ENCODE measurements at regions not wholly inside any gene's neighbourhood (a gene's known extent, or its start where the extent isn't known, plus 50 kb on each side); places are given as distances from the start of the nearest gene placed in this dataset.

DNA sequence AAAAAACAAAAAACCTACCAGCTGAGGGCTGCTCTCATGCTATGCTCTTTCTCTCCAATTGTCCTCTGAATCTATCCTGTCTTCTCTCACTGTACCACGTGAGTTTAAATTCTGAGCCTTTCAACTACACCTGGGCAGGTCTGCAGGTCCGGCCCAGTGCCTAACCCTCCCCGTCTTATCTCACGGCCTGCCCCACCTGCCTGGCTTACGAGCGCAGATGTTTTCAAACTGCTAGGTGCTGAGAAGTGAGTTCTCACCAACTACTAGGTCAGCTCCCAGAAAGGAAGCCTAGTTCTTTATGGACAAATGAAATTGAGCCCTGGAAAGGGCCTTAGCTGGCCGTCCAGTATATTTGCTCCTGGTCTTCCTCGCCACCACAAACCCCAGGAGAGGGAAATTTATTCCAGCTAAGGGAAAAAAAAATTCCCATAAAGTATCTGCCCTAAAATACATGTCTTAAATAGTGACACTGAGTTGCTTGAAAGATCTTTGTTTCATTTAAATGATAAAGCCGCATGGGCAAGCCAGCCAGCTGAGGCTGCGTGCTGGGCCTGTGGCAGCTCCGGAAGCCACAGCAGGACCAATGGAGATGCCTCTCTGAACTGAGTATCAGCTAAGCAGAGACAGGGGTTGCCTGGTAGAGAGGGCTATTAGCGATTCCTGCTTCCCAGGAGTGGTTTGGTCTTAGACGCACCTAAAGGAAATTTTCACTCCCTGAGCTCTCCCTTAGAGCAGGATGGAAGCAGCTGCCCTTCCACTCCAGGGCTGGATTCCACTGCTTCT is 92.5 kb upstream of the NCK2 start:
- TF ChIP-seq EZH2phosphoT487 (IDR thresholded peaks at IDR 0.05; ENCODE audit: borderline replicate concordance) = no peak
- TF ChIP-seq, protein P1, sequence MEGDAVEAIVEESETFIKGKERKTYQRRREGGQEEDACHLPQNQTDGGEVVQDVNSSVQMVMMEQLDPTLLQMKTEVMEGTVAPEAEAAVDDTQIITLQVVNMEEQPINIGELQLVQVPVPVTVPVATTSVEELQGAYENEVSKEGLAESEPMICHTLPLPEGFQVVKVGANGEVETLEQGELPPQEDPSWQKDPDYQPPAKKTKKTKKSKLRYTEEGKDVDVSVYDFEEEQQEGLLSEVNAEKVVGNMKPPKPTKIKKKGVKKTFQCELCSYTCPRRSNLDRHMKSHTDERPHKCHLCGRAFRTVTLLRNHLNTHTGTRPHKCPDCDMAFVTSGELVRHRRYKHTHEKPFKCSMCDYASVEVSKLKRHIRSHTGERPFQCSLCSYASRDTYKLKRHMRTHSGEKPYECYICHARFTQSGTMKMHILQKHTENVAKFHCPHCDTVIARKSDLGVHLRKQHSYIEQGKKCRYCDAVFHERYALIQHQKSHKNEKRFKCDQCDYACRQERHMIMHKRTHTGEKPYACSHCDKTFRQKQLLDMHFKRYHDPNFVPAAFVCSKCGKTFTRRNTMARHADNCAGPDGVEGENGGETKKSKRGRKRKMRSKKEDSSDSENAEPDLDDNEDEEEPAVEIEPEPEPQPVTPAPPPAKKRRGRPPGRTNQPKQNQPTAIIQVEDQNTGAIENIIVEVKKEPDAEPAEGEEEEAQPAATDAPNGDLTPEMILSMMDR (conservative IDR thresholded peaks at IDR 0.05; ENCODE audit: low read length) = no peak
- H3K9me3 ChIP-seq (ENCODE audit: insufficient read depth, low read depth, low read length) = no peaks in the 10 kb centered on the region
- H3K79me2 ChIP-seq (ENCODE audit: insufficient read depth, low read length) = no peaks in the 10 kb centered on the region
- no peaks in the 10 kb centered on the region for H3K9me2 ChIP-seq (replicated peaks; ENCODE audit: low read depth, low read length)
- no peaks in the 10 kb centered on the region for H3K4me1 ChIP-seq (ENCODE audit: insufficient read depth, low read length, poor library complexity, severe bottlenecking)
- H3K36me3 ChIP-seq (ENCODE audit: insufficient read depth, low read length) = no peaks in the 10 kb centered on the region
- no peak overlapping the region for H3K9ac ChIP-seq (ENCODE audit: low read depth, low read length, poor library complexity, severe bottlenecking)
- no peak overlapping the region for H3K4me3 ChIP-seq (ENCODE audit: low read length, poor library complexity, severe bottlenecking)
- H3F3A ChIP-seq (ENCODE audit: low read depth) = no peaks in the 10 kb centered on the region
- no peak overlapping the region for H3K4me2 ChIP-seq (ENCODE audit: low read depth, low read length, poor library complexity, severe bottlenecking)
- no peaks in the 10 kb centered on the region for H4K20me1 ChIP-seq (ENCODE audit: insufficient read depth, low read length, poor library complexity, severe bottlenecking)
- H3K27me3 ChIP-seq (ENCODE audit: insufficient read depth, low read length, poor library complexity, severe bottlenecking) = no peaks in the 10 kb centered on the region
- no peak overlapping the region for H2AFZ ChIP-seq (ENCODE audit: low read length)

DNA sequence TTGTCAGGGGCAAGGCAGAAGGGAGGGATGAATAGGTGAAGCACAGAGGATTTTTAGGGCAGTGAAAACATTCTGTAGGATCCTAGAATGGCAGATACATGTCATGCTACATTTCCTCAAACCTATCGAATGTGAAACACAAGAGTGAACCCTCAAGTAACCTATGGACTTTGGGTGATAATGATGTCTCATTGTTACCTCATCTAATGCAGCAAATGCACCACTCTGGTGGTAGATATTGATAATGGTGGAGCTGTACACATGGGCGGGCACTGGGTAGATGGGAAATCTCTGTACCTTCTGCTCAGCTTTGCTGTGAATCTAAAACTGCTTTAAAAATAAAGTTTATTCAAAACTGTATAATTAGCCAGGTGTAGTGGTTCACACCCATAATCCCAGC is 95.2 kb upstream of the NCK2 start:
- H2AFZ ChIP-seq (ENCODE audit: low read length) = no peak overlapping the region
- H3K4me2 ChIP-seq (ENCODE audit: low read depth, low read length, poor library complexity, severe bottlenecking) = no peak overlapping the region
- no peaks in the 10 kb centered on the region for H4K20me1 ChIP-seq (ENCODE audit: insufficient read depth, low read length, poor library complexity, severe bottlenecking)
- H3K79me2 ChIP-seq (ENCODE audit: insufficient read depth, low read length) = no peaks in the 10 kb centered on the region
- no peak for TF ChIP-seq EZH2phosphoT487 (IDR thresholded peaks at IDR 0.05; ENCODE audit: borderline replicate concordance)
- TF ChIP-seq, protein P1 (conservative IDR thresholded peaks at IDR 0.05; ENCODE audit: low read length) = no peak
- H3F3A ChIP-seq (ENCODE audit: low read depth) = no peaks in the 10 kb centered on the region
- H3K9me2 ChIP-seq (replicated peaks; ENCODE audit: low read depth, low read length) = no peaks in the 10 kb centered on the region
- H3K27me3 ChIP-seq (ENCODE audit: insufficient read depth, low read length, poor library complexity, severe bottlenecking) = no peaks in the 10 kb centered on the region
- no peaks in the 10 kb centered on the region for H3K36me3 ChIP-seq (ENCODE audit: insufficient read depth, low read length)
- no peak overlapping the region for H3K4me3 ChIP-seq (ENCODE audit: low read length, poor library complexity, severe bottlenecking)
- no peaks in the 10 kb centered on the region for H3K9me3 ChIP-seq (ENCODE audit: insufficient read depth, low read depth, low read length)
- H3K9ac ChIP-seq (ENCODE audit: low read depth, low read length, poor library complexity, severe bottlenecking) = no peak overlapping the region
- no peaks in the 10 kb centered on the region for H3K4me1 ChIP-seq (ENCODE audit: insufficient read depth, low read length, poor library complexity, severe bottlenecking)

- H3K4me1 ChIP-seq (ENCODE audit: insufficient read depth, low read length, poor library complexity, severe bottlenecking) = no peaks in the 10 kb centered on the region
- no peak overlapping the region for H2AFZ ChIP-seq (ENCODE audit: low read length)
- no peak overlapping the region for H3K4me2 ChIP-seq (ENCODE audit: low read depth, low read length, poor library complexity, severe bottlenecking)
- H3K4me3 ChIP-seq (ENCODE audit: low read length, poor library complexity, severe bottlenecking) = no peak overlapping the region
- no peaks in the 10 kb centered on the region for H4K20me1 ChIP-seq (ENCODE audit: insufficient read depth, low read length, poor library complexity, severe bottlenecking)
- H3K9me2 ChIP-seq (replicated peaks; ENCODE audit: low read depth, low read length) = no peaks in the 10 kb centered on the region
- H3K36me3 ChIP-seq (ENCODE audit: insufficient read depth, low read length) = no peaks in the 10 kb centered on the region
- H3K27me3 ChIP-seq (ENCODE audit: insufficient read depth, low read length, poor library complexity, severe bottlenecking) = no peaks in the 10 kb centered on the region
- no peak overlapping the region for H3K9ac ChIP-seq (ENCODE audit: low read depth, low read length, poor library complexity, severe bottlenecking)
- H3K79me2 ChIP-seq (ENCODE audit: insufficient read depth, low read length) = no peaks in the 10 kb centered on the region
- H3K9me3 ChIP-seq (ENCODE audit: insufficient read depth, low read depth, low read length) = no peaks in the 10 kb centered on the region
- TF ChIP-seq, protein P1 (conservative IDR thresholded peaks at IDR 0.05; ENCODE audit: low read length) = no peak
- no peak for TF ChIP-seq EZH2phosphoT487 (IDR thresholded peaks at IDR 0.05; ENCODE audit: borderline replicate concordance)
- no peaks in the 10 kb centered on the region for H3F3A ChIP-seq (ENCODE audit: low read depth)
Measured at GRCh38 chr2:105647731-105648130, 97.0 kb upstream of the NCK2 start.
